ENCODE measurements at regions not wholly inside any gene's neighbourhood (a gene's known extent, or its start where the extent isn't known, plus 50 kb on each side); places are given as distances from the start of the nearest gene placed in this dataset.

GRCh38 chr13:31853643-31854326 is 114.5 kb downstream of the RXFP2 start:
- no peaks in the 10 kb centered on the region for H3K4me1 Mint-ChIP-seq (ENCODE audit: low read depth)
- H3K9me3 Mint-ChIP-seq, result no peaks in the 10 kb centered on the region
- H3K36me3 Mint-ChIP-seq (ENCODE audit: low read depth), result no peaks in the 10 kb centered on the region
- H3K27me3 Mint-ChIP-seq (ENCODE audit: low read depth), result peaks cover 39% of the 10 kb centered on the region
- DNase-seq (ENCODE audit: low spot score), result no peak
- intact Hi-C loops (cut with micrococcal nuclease), result no loop called here
- H3K4me3 Mint-ChIP-seq (ENCODE audit: low read depth), result no peak overlapping the region
- no peak overlapping the region for H3K27ac Mint-ChIP-seq

GRCh38 chr13:31859571-31859970 is 120.2 kb downstream of the RXFP2 start:
- no peak overlapping the region for H3K27ac Mint-ChIP-seq
- no peaks in the 10 kb centered on the region for H3K36me3 Mint-ChIP-seq (ENCODE audit: low read depth)
- no peaks in the 10 kb centered on the region for H3K9me3 Mint-ChIP-seq
- DNase-seq (ENCODE audit: low spot score), result no peak
- no peak overlapping the region for H3K4me3 Mint-ChIP-seq (ENCODE audit: low read depth)
- H3K4me1 Mint-ChIP-seq (ENCODE audit: low read depth), result no peaks in the 10 kb centered on the region
- intact Hi-C loops (cut with micrococcal nuclease), result no loop called here
- H3K27me3 Mint-ChIP-seq (ENCODE audit: low read depth), result peaks cover 30% of the 10 kb centered on the region

- no peaks in the 10 kb centered on the region for H3K9me3 Mint-ChIP-seq
- peaks cover 28% of the 10 kb centered on the region for H3K27me3 Mint-ChIP-seq (ENCODE audit: low read depth)
- H3K4me3 Mint-ChIP-seq (ENCODE audit: low read depth), result no peak overlapping the region
- no peaks in the 10 kb centered on the region for H3K4me1 Mint-ChIP-seq (ENCODE audit: low read depth)
- H3K36me3 Mint-ChIP-seq (ENCODE audit: low read depth), result no peaks in the 10 kb centered on the region
- no peak overlapping the region for H3K27ac Mint-ChIP-seq
- no peak for DNase-seq (ENCODE audit: low spot score)
- intact Hi-C loops (cut with micrococcal nuclease), result no loop called here
These were observed 120.7 kb downstream of the RXFP2 start for GRCh38 chr13:31860002-31860401.

- intact Hi-C loops (cut with micrococcal nuclease), result no loop called here
- H3K9me3 Mint-ChIP-seq, result no peaks in the 10 kb centered on the region
These were observed 123.5 kb downstream of the RXFP2 start for GRCh38 chr13:31862828-31863227.

GRCh38 chr13:31864307-31864706 is 125.0 kb downstream of the RXFP2 start:
- no peak overlapping the region for H3K27ac Mint-ChIP-seq
- H3K36me3 Mint-ChIP-seq (ENCODE audit: low read depth), result no peaks in the 10 kb centered on the region
- peaks cover 17% of the 10 kb centered on the region for H3K27me3 Mint-ChIP-seq (ENCODE audit: low read depth)
- peaks cover 5% of the 10 kb centered on the region for H3K4me1 Mint-ChIP-seq (ENCODE audit: low read depth)
- no peak for DNase-seq (ENCODE audit: low spot score)
- intact Hi-C loops (cut with micrococcal nuclease), result no loop called here
- no peaks in the 10 kb centered on the region for H3K9me3 Mint-ChIP-seq
- H3K4me3 Mint-ChIP-seq (ENCODE audit: low read depth), result no peak overlapping the region

More at GRCh38 chr13:31862828-31863227, 123.5 kb downstream of the RXFP2 start:
- no peak overlapping the region for H3K27ac Mint-ChIP-seq
- no peak for DNase-seq (ENCODE audit: low spot score)
- peaks cover 5% of the 10 kb centered on the region for H3K4me1 Mint-ChIP-seq (ENCODE audit: low read depth)
- no peak overlapping the region for H3K4me3 Mint-ChIP-seq (ENCODE audit: low read depth)
- peaks cover 28% of the 10 kb centered on the region for H3K27me3 Mint-ChIP-seq (ENCODE audit: low read depth)
- no peaks in the 10 kb centered on the region for H3K36me3 Mint-ChIP-seq (ENCODE audit: low read depth)

- Mint-ChIP-seq H3K27ac (no peak overlapping the region), H3K4me3 (ENCODE audit: low read depth) (no peak overlapping the region), H3K4me1 (ENCODE audit: low read depth) (peaks cover 5% of the 10 kb centered on the region), H3K27me3 (ENCODE audit: low read depth) (peaks cover 15% of the 10 kb centered on the region), H3K36me3 (ENCODE audit: low read depth) (no peaks in the 10 kb centered on the region), H3K9me3 (no peaks in the 10 kb centered on the region)
- intact Hi-C loops (cut with micrococcal nuclease), result no loop called here
- no peak for DNase-seq (ENCODE audit: low spot score)
These were observed 126.8 kb downstream of the RXFP2 start for GRCh38 chr13:31866099-31866498.

GRCh38 chr13:31867709-31868108 is 128.4 kb downstream of the RXFP2 start:
- Mint-ChIP-seq H3K4me1 (ENCODE audit: low read depth) (peaks cover 5% of the 10 kb centered on the region), H3K27me3 (ENCODE audit: low read depth) (peaks cover 13% of the 10 kb centered on the region)
- intact Hi-C loops (cut with micrococcal nuclease), result no loop called here

GRCh38 chr13:31869582-31869981 is 130.3 kb downstream of the RXFP2 start:
- DNase-seq (ENCODE audit: low spot score), result no peak
- intact Hi-C loops (cut with micrococcal nuclease), result no loop called here
- Mint-ChIP-seq H3K36me3 (ENCODE audit: low read depth) (no peaks in the 10 kb centered on the region), H3K4me1 (ENCODE audit: low read depth) (peaks cover 5% of the 10 kb centered on the region), H3K27ac (no peak overlapping the region), H3K27me3 (ENCODE audit: low read depth) (peaks cover 20% of the 10 kb centered on the region), H3K4me3 (ENCODE audit: low read depth) (no peak overlapping the region), H3K9me3 (no peaks in the 10 kb centered on the region)

More at GRCh38 chr13:31867709-31868108, 128.4 kb downstream of the RXFP2 start:
- Mint-ChIP-seq H3K27ac (no peak overlapping the region), H3K9me3 (no peaks in the 10 kb centered on the region), H3K4me3 (ENCODE audit: low read depth) (no peak overlapping the region), H3K36me3 (ENCODE audit: low read depth) (no peaks in the 10 kb centered on the region)
- DNase-seq (ENCODE audit: low spot score), result no peak

GRCh38 chr13:31870511-31870910 is 131.2 kb downstream of the RXFP2 start:
- peaks cover 21% of the 10 kb centered on the region for H3K27me3 Mint-ChIP-seq (ENCODE audit: low read depth)
- H3K27ac Mint-ChIP-seq, result no peak overlapping the region
- intact Hi-C loops (cut with micrococcal nuclease), result no loop called here
- H3K36me3 Mint-ChIP-seq (ENCODE audit: low read depth), result no peaks in the 10 kb centered on the region
- no peak for DNase-seq (ENCODE audit: low spot score)
- no peak overlapping the region for H3K4me3 Mint-ChIP-seq (ENCODE audit: low read depth)
- no peaks in the 10 kb centered on the region for H3K9me3 Mint-ChIP-seq
- H3K4me1 Mint-ChIP-seq (ENCODE audit: low read depth), result peaks cover 1% of the 10 kb centered on the region

GRCh38 chr13:31873145-31873544 is 133.8 kb downstream of the RXFP2 start:
- intact Hi-C loops (cut with micrococcal nuclease), result no loop called here
- Mint-ChIP-seq H3K9me3 (no peaks in the 10 kb centered on the region), H3K4me1 (ENCODE audit: low read depth) (peaks cover 2% of the 10 kb centered on the region), H3K4me3 (ENCODE audit: low read depth) (no peak overlapping the region), H3K27me3 (ENCODE audit: low read depth) (peaks cover 23% of the 10 kb centered on the region), H3K27ac (no peak overlapping the region), H3K36me3 (ENCODE audit: low read depth) (no peaks in the 10 kb centered on the region)
- DNase-seq (ENCODE audit: low spot score), result no peak

- DNase-seq (ENCODE audit: low spot score), result no peak
- Mint-ChIP-seq H3K9me3 (no peaks in the 10 kb centered on the region), H3K27me3 (ENCODE audit: low read depth) (peaks cover 23% of the 10 kb centered on the region), H3K27ac (no peak overlapping the region), H3K4me1 (ENCODE audit: low read depth) (peaks cover 2% of the 10 kb centered on the region), H3K4me3 (ENCODE audit: low read depth) (no peak overlapping the region), H3K36me3 (ENCODE audit: low read depth) (no peaks in the 10 kb centered on the region)
- intact Hi-C loops (cut with micrococcal nuclease), result no loop called here
These were observed 135.8 kb downstream of the RXFP2 start for GRCh38 chr13:31875134-31875533.

- no peak overlapping the region for H3K27ac Mint-ChIP-seq
- no peak overlapping the region for H3K4me3 Mint-ChIP-seq (ENCODE audit: low read depth)
- H3K36me3 Mint-ChIP-seq (ENCODE audit: low read depth), result no peaks in the 10 kb centered on the region
- intact Hi-C loops (cut with micrococcal nuclease), result no loop called here
- no peaks in the 10 kb centered on the region for H3K9me3 Mint-ChIP-seq
- peaks cover 16% of the 10 kb centered on the region for H3K27me3 Mint-ChIP-seq (ENCODE audit: low read depth)
- peaks cover 4% of the 10 kb centered on the region for H3K4me1 Mint-ChIP-seq (ENCODE audit: low read depth)
- DNase-seq (ENCODE audit: low spot score), result no peak
These were observed 138.7 kb downstream of the RXFP2 start for GRCh38 chr13:31878052-31878451.

- Mint-ChIP-seq H3K9me3 (no peaks in the 10 kb centered on the region), H3K27ac (no peak overlapping the region), H3K36me3 (ENCODE audit: low read depth) (no peaks in the 10 kb centered on the region), H3K4me1 (ENCODE audit: low read depth) (peaks cover 4% of the 10 kb centered on the region), H3K4me3 (ENCODE audit: low read depth) (no peak overlapping the region), H3K27me3 (ENCODE audit: low read depth) (peaks cover 12% of the 10 kb centered on the region)
- no peak for DNase-seq (ENCODE audit: low spot score)
- intact Hi-C loops (cut with micrococcal nuclease), result no loop called here
These were observed 139.2 kb downstream of the RXFP2 start for GRCh38 chr13:31878495-31878894.

GRCh38 chr13:31878955-31879354 is 139.6 kb downstream of the RXFP2 start:
- intact Hi-C loops (cut with micrococcal nuclease), result no loop called here
- H3K9me3 Mint-ChIP-seq, result no peaks in the 10 kb centered on the region
- DNase-seq (ENCODE audit: low spot score), result no peak
- H3K4me1 Mint-ChIP-seq (ENCODE audit: low read depth), result peaks cover 4% of the 10 kb centered on the region
- no peak overlapping the region for H3K4me3 Mint-ChIP-seq (ENCODE audit: low read depth)
- H3K36me3 Mint-ChIP-seq (ENCODE audit: low read depth), result no peaks in the 10 kb centered on the region
- H3K27ac Mint-ChIP-seq, result no peak overlapping the region
- peaks cover 10% of the 10 kb centered on the region for H3K27me3 Mint-ChIP-seq (ENCODE audit: low read depth)

All from activated T-helper 2 cell treated with anti-CD3 and anti-CD28 coated beads, Interferon-gamma antibody, Interleukin-2, Interleukin-4, amounts not matched to agents 10 μg/mL and 5 μg/mL and 100 μg/mL, durations not matched to agents 14 hours and 24 hours and 36 hours (primary cell).